ENCODE measurements at regions not wholly inside any gene's neighbourhood (a gene's known extent, or its start where the extent isn't known, plus 50 kb on each side); places are given as distances from the start of the nearest gene placed in this dataset.

- DNase-seq (ENCODE audit: low spot score), result no peak
Observed at GRCh38 chr12:67535176-67535575, 113.4 kb upstream of the DYRK2 start.

DNA sequence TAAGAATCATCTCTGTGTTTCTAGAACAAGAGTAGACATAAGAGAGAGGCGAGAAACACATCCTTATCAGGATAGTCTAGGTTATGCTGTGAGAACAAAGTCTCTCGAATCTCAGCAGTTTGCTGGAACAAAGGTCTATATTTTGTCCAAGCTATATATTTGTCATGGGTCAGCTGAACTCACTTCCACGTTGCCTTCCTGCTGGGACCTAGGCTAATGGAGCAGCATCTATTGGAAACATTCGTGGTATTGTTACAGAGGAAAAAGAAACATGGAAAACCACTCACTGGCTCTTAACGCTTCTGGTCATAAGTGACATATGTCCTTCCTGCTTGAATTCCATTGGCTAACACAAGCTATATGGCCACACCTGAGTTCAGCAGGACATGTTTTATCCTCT lies 112.6 kb upstream of the DYRK2 start:
- DNase-seq (ENCODE audit: low spot score), result no peak

- DNase-seq (ENCODE audit: low spot score), result no peak
Observed at GRCh38 chr12:67539329-67539728, 109.2 kb upstream of the DYRK2 start.

- no peak for DNase-seq (ENCODE audit: low spot score)
Observed at GRCh38 chr12:67539946-67540345, 108.6 kb upstream of the DYRK2 start.

- DNase-seq (ENCODE audit: low spot score), result no peak
Observed at GRCh38 chr12:67540920-67541624, 107.5 kb upstream of the DYRK2 start.

GRCh38 chr12:67541625-67541991 lies 106.9 kb upstream of the DYRK2 start:
- no peak for DNase-seq (ENCODE audit: low spot score)

DNA sequence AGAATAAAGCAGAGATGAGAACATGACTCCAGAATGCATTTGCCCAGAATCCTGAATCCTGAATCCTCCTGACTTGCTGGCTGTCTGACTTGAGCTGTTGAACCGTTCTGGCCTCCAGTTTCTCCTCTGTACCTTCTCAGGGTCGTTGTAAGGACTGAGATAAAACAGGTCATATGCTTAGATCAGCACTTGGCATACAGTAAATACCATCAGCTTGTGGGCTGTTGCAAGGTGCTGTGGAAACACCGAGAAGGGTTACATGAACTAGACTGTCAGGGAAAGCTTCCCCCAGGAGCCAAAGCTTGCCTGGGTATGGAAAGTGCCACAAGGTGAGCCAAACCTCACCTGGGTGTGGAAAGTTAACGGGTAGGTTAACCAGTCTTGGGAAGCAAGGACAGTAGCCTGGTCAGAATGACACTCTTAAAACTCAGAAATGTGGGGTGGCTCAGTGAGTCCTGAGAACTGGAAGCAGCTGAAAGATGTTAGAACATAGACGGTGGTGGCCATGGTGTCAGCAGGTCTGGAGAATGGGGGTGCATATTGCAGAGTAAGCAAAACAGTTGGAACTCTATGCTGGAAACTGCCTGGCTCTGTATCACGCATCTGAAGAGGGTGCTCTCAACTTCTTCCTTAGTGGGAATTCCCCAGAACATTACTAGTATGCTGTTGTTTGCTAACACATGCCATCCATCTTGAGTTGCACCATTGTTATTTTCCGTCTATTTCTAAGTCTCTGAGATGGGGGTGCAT lies 105.3 kb upstream of the DYRK2 start:
- no peak for DNase-seq (ENCODE audit: low spot score)

- no peak for DNase-seq (ENCODE audit: low spot score)
Observed at GRCh38 chr12:67545298-67545697, 103.2 kb upstream of the DYRK2 start.

DNA sequence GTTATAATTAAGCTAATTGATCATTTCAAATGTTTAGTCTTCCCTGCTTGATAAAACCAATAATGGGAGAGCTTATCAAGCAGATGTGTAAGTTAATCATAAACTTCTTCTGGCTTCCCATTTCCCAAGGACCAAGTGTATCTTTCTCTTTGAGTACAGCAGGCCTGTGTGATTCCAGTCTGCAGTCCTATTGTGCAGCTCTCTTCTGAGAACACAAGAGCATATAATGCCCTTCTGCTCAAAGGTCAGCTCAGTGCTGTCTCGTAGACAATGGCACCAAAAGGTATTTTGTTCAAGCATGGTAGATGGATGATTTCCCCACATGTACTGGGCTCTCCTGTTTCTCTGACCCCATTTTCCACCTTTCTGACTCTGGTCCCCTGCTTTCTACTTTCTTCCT lies 101.8 kb upstream of the DYRK2 start:
- DNase-seq (ENCODE audit: low spot score), result no peak

DNA sequence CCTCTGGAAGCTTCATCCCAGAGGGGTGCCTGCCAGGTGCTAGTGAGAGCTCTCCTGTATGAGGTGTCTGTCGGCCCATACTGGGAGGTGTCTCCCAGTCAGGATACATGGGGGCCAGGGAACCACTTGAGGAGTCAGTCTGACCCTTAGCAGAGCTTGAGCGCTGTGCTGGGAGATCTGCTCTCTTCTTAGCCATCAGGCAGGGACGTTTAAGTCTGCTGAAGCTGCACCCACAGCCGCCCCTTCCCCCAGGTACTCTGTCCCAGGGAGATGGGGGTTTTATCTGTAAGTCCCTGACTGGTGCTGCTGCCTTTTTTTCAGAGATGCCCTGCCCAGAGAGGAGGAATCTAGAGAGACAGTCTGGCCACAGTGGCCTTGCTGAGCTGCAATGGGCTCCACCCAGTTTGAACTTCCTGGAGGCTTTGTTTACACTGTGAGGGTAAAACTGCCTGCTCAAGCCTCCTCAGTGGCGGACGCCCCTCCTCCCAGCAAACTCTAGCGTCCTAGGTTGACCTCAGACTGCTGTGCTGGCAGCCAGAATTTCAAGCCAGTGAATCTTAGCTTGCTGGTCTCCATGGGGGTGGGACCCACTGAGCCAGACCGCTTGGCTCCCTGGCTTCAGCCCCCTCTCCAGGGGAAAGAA lies 93.3 kb upstream of the DYRK2 start:
- DNase-seq (ENCODE audit: low spot score), result peak; percentile 21

DNA sequence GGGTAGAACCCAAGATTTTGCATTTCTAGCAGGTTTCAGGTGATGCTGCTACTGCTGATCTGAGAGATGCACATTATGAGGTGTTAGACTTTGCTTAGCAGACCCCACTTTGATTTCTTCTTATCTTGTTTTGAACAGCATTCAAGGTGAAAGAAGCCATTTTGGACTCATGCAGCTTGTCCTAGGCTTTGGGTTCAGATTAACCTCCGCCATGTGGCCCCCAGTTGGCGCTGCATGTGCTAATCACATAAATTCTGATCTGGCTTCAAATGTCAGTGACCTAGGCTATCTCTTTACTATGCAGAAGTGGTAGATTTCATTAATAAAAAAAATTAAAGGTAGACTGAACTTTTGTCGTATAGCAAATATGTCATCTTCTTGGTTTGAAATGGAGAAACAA lies 89.8 kb upstream of the DYRK2 start:
- no peak for DNase-seq (ENCODE audit: low spot score)

DNA sequence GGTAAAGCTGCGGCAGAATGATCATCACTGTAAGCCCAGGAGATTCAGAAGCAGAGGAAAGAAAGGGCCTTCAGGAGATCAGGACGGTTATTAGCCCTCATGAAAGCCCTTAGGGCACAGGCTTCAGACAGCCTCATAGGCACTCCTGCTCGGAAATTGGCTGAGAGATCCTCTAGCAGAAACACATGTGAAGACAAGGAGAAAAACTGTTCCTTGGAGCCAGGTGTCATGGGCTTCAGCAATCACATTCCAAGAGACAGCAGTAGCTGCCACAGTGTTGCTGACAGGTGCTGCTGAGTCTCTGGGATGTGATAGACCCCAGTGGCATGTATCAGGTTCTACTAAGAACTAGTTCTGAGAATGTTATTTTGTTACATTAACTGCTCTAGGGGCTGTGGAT lies 88.8 kb upstream of the DYRK2 start:
- DNase-seq (ENCODE audit: low spot score), result no peak

DNA sequence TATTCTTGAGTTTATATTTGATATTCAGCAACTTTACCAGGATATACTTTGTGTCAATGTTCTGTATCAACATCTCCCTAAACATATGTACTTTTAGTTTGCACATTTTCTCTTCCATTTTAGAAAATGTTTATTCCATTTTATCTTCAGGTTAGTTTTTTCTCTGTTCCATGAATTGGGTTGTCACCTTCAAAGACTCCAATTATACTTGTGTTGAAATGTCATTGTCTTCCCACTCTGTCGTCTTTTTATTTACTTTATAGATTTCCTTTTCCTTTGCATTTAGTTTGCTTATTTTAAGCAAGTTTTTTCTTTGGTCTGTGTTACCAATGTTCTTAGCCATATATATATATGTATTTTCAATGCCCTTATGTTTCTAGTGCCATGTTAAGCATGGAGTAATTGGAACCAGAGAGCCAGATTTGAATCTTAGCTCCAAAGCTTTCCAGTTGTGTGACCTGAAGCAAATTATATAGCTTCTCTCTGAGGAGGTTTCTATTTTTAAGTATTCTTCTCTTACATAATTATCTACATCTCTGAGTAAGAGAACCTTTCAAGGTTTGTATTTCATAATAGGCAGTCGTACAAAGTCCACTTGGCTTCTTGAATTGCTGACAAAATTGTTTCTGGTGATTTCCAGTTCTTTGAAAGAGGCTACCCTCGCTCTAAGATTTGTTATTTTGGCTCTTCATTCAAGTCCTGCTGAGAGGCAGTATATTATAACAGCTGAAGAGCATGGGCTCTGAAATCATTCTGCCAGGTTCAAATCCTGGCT lies 85.8 kb upstream of the DYRK2 start:
- no peak for DNase-seq (ENCODE audit: low spot score)

DNA sequence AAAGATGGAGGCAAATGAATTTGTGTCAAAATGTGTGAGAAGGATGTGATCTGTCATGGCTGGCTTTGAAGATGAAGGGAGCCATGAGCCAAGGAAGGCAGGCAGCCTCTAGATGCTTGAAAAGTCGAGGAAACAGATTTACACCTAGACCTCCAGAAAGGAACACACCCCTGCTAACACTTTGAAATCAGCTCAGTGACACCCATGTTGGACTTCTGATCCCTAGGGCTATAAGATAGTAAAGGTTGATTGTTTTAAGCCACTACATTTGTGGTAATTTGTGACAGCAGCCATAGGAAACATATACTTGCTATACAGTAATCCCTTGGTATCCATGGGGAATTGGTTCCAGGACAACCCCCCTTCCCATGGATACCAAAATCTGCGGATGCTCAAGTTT lies 80.5 kb upstream of the DYRK2 start:
- no peak for DNase-seq (ENCODE audit: low spot score)

GRCh38 chr12:67572492-67572891 lies 76.1 kb upstream of the DYRK2 start:
- no peak for DNase-seq (ENCODE audit: low spot score)

DNA sequence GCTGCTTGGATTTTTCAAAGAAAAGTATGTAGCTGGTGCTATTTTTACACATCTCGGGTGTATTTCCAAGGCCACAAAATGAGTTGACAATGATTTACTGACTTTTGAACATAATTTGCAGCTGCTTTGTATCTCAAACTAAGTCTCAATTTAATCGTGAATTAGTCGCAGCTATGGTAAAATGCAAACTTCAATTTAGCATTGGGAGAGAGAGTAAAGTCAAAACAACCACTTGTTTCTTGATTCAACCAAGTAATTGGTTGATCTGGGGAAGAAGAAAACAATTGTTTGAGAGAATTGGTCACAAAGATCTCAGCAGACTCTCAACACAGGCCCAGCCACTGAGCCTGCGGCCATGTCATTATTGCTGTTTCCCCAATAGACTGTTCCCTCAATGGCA lies 75.0 kb upstream of the DYRK2 start:
- DNase-seq (ENCODE audit: low spot score), result no peak

- DNase-seq (ENCODE audit: low spot score), result no peak
Observed at GRCh38 chr12:67578976-67579661, 69.4 kb upstream of the DYRK2 start.

GRCh38 chr12:67579662-67580003 lies 68.9 kb upstream of the DYRK2 start:
- no peak for DNase-seq (ENCODE audit: low spot score)

GRCh38 chr12:67582238-67582834 lies 66.2 kb upstream of the DYRK2 start:
- DNase-seq (ENCODE audit: low spot score), result no peak

GRCh38 chr12:67582844-67583243 lies 65.7 kb upstream of the DYRK2 start:
- no peak for DNase-seq (ENCODE audit: low spot score)

GRCh38 chr12:67586951-67587350 lies 61.6 kb upstream of the DYRK2 start:
- DNase-seq (ENCODE audit: low spot score), result no peak

DNA sequence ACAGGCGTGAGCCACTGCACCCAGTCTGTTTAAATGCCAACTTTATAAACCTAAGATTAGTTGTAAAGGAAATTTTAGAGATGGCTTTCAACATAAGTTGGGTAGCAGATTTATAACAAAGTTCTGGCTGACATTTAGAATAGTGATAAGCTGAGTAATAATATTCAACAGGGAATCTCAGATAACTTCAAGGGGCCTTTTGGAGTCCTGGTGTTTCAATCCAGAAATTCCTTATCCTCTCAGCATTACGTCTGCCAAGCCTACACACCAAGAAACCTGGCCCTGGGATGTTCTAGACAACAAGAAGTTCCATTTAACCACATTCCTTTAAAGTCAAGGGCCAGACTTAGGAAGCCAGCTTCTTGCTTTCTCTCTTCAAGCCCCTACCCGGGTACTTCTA lies 59.5 kb upstream of the DYRK2 start:
- DNase-seq (ENCODE audit: low spot score), result no peak
